GM12874 (cell line): ENCODE measurements at regions not wholly inside any gene's neighbourhood (a gene's known extent, or its start where the extent isn't known, plus 50 kb on each side); places are given as distances from the start of the nearest gene placed in this dataset.

Experiments
- TF ChIP-seq, protein P1 (sequence below): IDR thresholded peaks from 2 replicates; pipeline ENCODE4 v1.5.1; 2011; ENCODE audit warnings: low read depth, mild to moderate bottlenecking, control low read depth, low read length, moderate library complexity; ENCODE audit not compliant: insufficient read depth

- TF ChIP-seq, protein P1, sequence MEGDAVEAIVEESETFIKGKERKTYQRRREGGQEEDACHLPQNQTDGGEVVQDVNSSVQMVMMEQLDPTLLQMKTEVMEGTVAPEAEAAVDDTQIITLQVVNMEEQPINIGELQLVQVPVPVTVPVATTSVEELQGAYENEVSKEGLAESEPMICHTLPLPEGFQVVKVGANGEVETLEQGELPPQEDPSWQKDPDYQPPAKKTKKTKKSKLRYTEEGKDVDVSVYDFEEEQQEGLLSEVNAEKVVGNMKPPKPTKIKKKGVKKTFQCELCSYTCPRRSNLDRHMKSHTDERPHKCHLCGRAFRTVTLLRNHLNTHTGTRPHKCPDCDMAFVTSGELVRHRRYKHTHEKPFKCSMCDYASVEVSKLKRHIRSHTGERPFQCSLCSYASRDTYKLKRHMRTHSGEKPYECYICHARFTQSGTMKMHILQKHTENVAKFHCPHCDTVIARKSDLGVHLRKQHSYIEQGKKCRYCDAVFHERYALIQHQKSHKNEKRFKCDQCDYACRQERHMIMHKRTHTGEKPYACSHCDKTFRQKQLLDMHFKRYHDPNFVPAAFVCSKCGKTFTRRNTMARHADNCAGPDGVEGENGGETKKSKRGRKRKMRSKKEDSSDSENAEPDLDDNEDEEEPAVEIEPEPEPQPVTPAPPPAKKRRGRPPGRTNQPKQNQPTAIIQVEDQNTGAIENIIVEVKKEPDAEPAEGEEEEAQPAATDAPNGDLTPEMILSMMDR = no peak
Measured at GRCh38 chr4:160180211-160180610, 1077.3 kb downstream of the RAPGEF2 start.

GRCh38 chr4:160182727-160183126 lies 1079.8 kb downstream of the RAPGEF2 start:
- TF ChIP-seq, protein P1 = no peak

GRCh38 chr4:160184884-160185283 lies 1082.0 kb downstream of the RAPGEF2 start:
- TF ChIP-seq, protein P1 = no peak

GRCh38 chr4:160193787-160194186 lies 1090.9 kb downstream of the RAPGEF2 start:
- TF ChIP-seq, protein P1 = no peak

DNA sequence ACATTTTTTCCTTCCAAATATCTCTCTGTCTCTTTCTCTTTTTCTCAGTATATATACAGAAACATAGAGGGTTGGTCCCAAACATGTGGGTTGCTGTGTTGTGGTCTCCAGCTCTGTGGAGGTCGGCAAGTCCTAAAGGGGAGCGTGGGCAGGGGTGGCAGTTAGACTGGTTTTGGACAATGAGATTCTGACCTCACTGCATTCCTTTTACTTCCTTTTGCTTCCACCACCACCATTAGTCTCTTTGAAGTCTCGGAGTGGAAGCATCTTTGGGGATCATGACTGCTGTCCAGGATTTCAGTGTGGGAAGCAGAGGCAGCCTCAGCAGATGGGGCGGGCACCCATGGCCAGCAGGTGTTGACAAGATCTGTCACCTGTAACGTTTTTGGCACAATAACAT lies 1091.8 kb downstream of the RAPGEF2 start:
- TF ChIP-seq, protein P1 = no peak

DNA sequence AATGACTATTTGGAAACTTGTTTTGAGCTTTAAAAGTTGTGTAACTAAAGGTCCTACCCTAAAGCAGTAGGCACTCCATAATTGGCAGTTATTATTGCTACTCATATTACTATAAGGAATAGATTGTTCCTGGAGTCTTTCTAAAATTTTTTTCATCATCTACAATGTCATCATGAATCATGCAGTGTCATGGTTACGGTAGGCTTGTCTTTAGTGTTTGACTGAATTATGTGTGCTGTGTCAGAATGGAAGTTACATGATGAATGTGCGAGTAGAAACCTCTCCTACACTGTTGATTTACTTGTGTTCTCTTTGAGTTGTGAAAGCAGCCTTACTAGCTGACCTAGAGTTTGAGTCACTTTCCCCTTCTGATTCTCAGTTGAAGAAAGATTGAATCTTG lies 1099.9 kb downstream of the RAPGEF2 start:
- TF ChIP-seq, protein P1 = no peak

DNA sequence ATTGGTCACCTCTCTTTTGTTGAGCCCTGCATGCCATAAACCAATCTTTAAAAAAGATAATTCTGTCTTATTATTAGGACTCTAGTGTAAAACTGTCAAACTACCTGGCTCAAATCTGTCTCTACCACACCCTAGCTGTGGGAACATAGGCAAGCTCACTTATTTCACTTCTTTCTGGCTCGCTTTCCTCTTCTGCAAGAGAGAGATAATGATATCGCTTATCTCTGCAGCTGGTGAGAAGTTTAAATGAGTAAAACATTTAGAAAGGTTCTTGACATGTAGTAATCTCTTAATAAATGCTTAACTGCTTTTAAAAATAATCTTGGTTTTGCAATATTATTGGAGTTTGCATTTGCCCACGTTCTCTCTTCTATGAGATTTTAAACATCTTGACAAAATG lies 1109.2 kb downstream of the RAPGEF2 start:
- TF ChIP-seq, protein P1 = no peak

- TF ChIP-seq, protein P1 = no peak
Measured at GRCh38 chr4:160213366-160213765, 1110.5 kb downstream of the RAPGEF2 start.
